Smooth muscle cell (in vitro differentiated cells): ENCODE measurements at regions not wholly inside any gene's neighbourhood (a gene's known extent, or its start where the extent isn't known, plus 50 kb on each side); places are given as distances from the start of the nearest gene placed in this dataset.

Experiments used
- DNase-seq: peaks from one replicate; lab custom pipeline; 2025; ENCODE audit not compliant: unreplicated experiment; lab: John Stamatoyannopoulos, UW
- H2AFZ ChIP-seq: fragments of 200-600 bp; sonication (generic); 2 replicates; pipeline ENCODE4 v1.6.0; 2016; ENCODE audit warnings: antibody characterized with exemption, low read depth, mild to moderate bottlenecking
- H3F3A ChIP-seq: fragments of 200-600 bp; sonication (generic); 2 replicates; pipeline ENCODE4 v1.6.0; 2017; ENCODE audit warnings: antibody characterized with exemption, low read depth
- H3K27ac ChIP-seq: fragments of 200-600 bp; sonication (generic); 2 replicates; pipeline ENCODE4 v1.5.1; 2016; ENCODE audit warnings: low read depth, mild to moderate bottlenecking
- H3K27me3 ChIP-seq: fragments of 200-600 bp; sonication (generic); 2 replicates; pipeline ENCODE4 v1.6.1; 2016; ENCODE audit warnings: low read depth, mild to moderate bottlenecking
- H3K36me3 ChIP-seq: fragments of 200-600 bp; sonication (generic); 2 replicates; pipeline ENCODE4 v1.5.1; 2016; ENCODE audit warnings: low read depth
- H3K4me1 ChIP-seq: fragments of 200-600 bp; sonication (generic); 2 replicates; pipeline ENCODE4 v1.5.1; 2016; ENCODE audit warnings: low read depth
- H3K4me2 ChIP-seq: fragments of 200-600 bp; sonication (generic); 2 replicates; pipeline ENCODE4 v1.6.0; 2016; ENCODE audit warnings: mild to moderate bottlenecking
- H3K4me3 ChIP-seq: fragments of 200-600 bp; sonication (generic); 2 replicates; pipeline ENCODE4 v1.5.1; 2016; ENCODE audit warnings: mild to moderate bottlenecking
- H3K79me2 ChIP-seq: fragments of 200-600 bp; sonication (generic); 2 replicates; pipeline ENCODE4 v1.6.0; 2016; ENCODE audit warnings: low read depth, mild to moderate bottlenecking
- H3K9ac ChIP-seq: fragments of 200-600 bp; sonication (generic); 2 replicates; pipeline ENCODE4 v1.6.0; 2016; ENCODE audit warnings: low read depth
- H3K9me3 ChIP-seq: fragments of 200-600 bp; sonication (generic); replicated peaks from 2 replicates; pipeline ENCODE4 v1.5.1; 2016; ENCODE audit warnings: low read depth
- H4K20me1 ChIP-seq: fragments of 200-600 bp; sonication (generic); 2 replicates; pipeline ENCODE4 v1.6.0; 2016; ENCODE audit warnings: low read depth
- CTCF ChIP-seq: fragments of 200-600 bp; sonication (generic); IDR thresholded peaks from 2 replicates; pipeline ENCODE4 v1.5.1; 2017; ENCODE audit warnings: borderline replicate concordance, mild to moderate bottlenecking, antibody characterized with exemption; ENCODE audit not compliant: insufficient read depth, poor library complexity, severe bottlenecking
- WGBS: methylation state at CpG from one replicate; pipeline ENCODE4 v1.1.7; 2016; ENCODE audit warnings: low lambda C conversion rate; 5-methylcytosine and 5-hydroxymethylcytosine counted together

- no peaks in the 10 kb centered on the region for H3K27me3 ChIP-seq
- H3K27ac ChIP-seq: no peak overlapping the region
- H3K4me2 ChIP-seq: no peak overlapping the region
- no peak overlapping the region for H3K9ac ChIP-seq
- no peaks in the 10 kb centered on the region for H4K20me1 ChIP-seq
- no peaks in the 10 kb centered on the region for H3K36me3 ChIP-seq
- TF ChIP-seq CTCF: no peak
- no peak overlapping the region for H2AFZ ChIP-seq
- H3K79me2 ChIP-seq: no peaks in the 10 kb centered on the region
- WGBS: 81% methylated on average over 3 of the region's 3 CpGs
- no peaks in the 10 kb centered on the region for H3K9me3 ChIP-seq
- no peaks in the 10 kb centered on the region for H3F3A ChIP-seq
- no peaks in the 10 kb centered on the region for H3K4me1 ChIP-seq
- no peak for DNase-seq
- no peak overlapping the region for H3K4me3 ChIP-seq
These were observed 579.8 kb upstream of the POU3F2 start for GRCh38 chr6:98254624-98255023.

GRCh38 chr6:98260382-98260781 is 574.0 kb upstream of the POU3F2 start:
- Histone ChIP-seq H3K79me2 (no peaks in the 10 kb centered on the region), H3K4me1 (no peaks in the 10 kb centered on the region), H3K27ac (no peak overlapping the region), H2AFZ (no peak overlapping the region), H3K27me3 (no peaks in the 10 kb centered on the region), H3K9me3 (no peaks in the 10 kb centered on the region), H3F3A (no peaks in the 10 kb centered on the region), H3K9ac (no peak overlapping the region), H4K20me1 (no peaks in the 10 kb centered on the region), H3K4me3 (no peak overlapping the region), H3K4me2 (no peak overlapping the region), H3K36me3 (no peaks in the 10 kb centered on the region)
- TF ChIP-seq CTCF: no peak
- 97% methylated on average over 2 of the region's 2 CpGs for WGBS
- no peak for DNase-seq

GRCh38 chr6:98272060-98272459 is 562.3 kb upstream of the POU3F2 start:
- Histone ChIP-seq H3F3A (no peaks in the 10 kb centered on the region), H3K4me2 (no peak overlapping the region), H3K36me3 (no peaks in the 10 kb centered on the region), H3K4me1 (no peaks in the 10 kb centered on the region), H3K27ac (no peak overlapping the region), H4K20me1 (no peaks in the 10 kb centered on the region), H3K27me3 (no peaks in the 10 kb centered on the region), H3K9ac (no peak overlapping the region), H3K79me2 (no peaks in the 10 kb centered on the region), H3K9me3 (no peaks in the 10 kb centered on the region), H2AFZ (no peak overlapping the region), H3K4me3 (no peak overlapping the region)
- TF ChIP-seq CTCF: no peak
- no peak for DNase-seq
- 89% methylated on average over 8 of the region's 8 CpGs for WGBS

GRCh38 chr6:98274691-98275090 is 559.7 kb upstream of the POU3F2 start:
- H4K20me1 ChIP-seq: no peaks in the 10 kb centered on the region
- no peaks in the 10 kb centered on the region for H3K36me3 ChIP-seq
- H3K9ac ChIP-seq: no peak overlapping the region
- H3K4me3 ChIP-seq: no peak overlapping the region
- no peaks in the 10 kb centered on the region for H3K27me3 ChIP-seq
- no peaks in the 10 kb centered on the region for H3K9me3 ChIP-seq
- no peaks in the 10 kb centered on the region for H3K4me1 ChIP-seq
- no peak overlapping the region for H3K27ac ChIP-seq
- WGBS: 28% methylated on average over 2 of the region's 2 CpGs
- H3K4me2 ChIP-seq: no peak overlapping the region
- no peaks in the 10 kb centered on the region for H3K79me2 ChIP-seq
- H2AFZ ChIP-seq: no peak overlapping the region
- TF ChIP-seq CTCF: no peak
- no peak for DNase-seq
- H3F3A ChIP-seq: no peaks in the 10 kb centered on the region
